ENCODE measurements at regions not wholly inside any gene's neighbourhood (a gene's known extent, or its start where the extent isn't known, plus 50 kb on each side); places are given as distances from the start of the nearest gene placed in this dataset.
A peak's percentile ranks its signal among the peaks of the same experiment; 100 is the strongest.

DNA sequence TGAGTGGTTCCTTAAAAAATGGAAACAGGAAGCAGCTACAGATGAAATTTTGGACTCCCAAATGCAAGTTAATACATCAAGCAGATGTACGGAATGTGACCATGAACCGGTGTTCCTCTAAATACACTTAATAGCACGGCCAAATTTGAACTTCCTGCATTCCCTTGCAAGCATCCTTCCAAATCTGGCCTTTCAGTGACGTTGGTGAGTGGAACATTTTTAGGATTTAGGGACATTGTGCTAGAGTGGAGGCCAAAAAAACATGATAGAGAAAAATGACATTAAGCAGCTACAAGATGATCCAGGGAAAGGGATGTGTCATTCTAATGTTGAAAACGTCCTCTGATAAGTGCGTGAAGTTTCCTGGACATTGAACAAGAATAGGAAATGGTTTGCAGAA, 62.1 kb downstream of the CTAGE1 start:
- Histone ChIP-seq H3K4me3 (ENCODE audit: low read length) (no peak overlapping the region), H3K4me1 (ENCODE audit: control insufficient read depth, insufficient read depth, low read length) (no peaks in the 10 kb centered on the region), H3K9me3 (ENCODE audit: control insufficient read depth, insufficient read depth, low read length) (no peaks in the 10 kb centered on the region), H3K36me3 (ENCODE audit: control insufficient read depth, insufficient read depth, low read length) (no peaks in the 10 kb centered on the region), H3K27me3 (ENCODE audit: control insufficient read depth, insufficient read depth, low read length) (peaks cover 6% of the 10 kb centered on the region), H3K27ac (ENCODE audit: low read length) (no peak overlapping the region)
- WGBS (ENCODE audit: insufficient coverage, insufficient read length), result no CpG with 5 or more reads among the region's 6 CpGs
- no peak for DNase-seq (ENCODE audit: low read depth, low spot score)

GRCh38 chr18:22355069-22355468, 62.6 kb downstream of the CTAGE1 start:
- H3K4me3 ChIP-seq (ENCODE audit: low read length), result no peak overlapping the region
- H3K4me1 ChIP-seq (ENCODE audit: control insufficient read depth, insufficient read depth, low read length), result no peaks in the 10 kb centered on the region
- DNase-seq (ENCODE audit: low read depth, low spot score), result no peak
- no CpG with 5 or more reads among the region's 6 CpGs for whole genome bisulfite sequencing (ENCODE audit: insufficient coverage, insufficient read length)
- peaks cover 11% of the 10 kb centered on the region for H3K27me3 ChIP-seq (ENCODE audit: control insufficient read depth, insufficient read depth, low read length)
- no peaks in the 10 kb centered on the region for H3K36me3 ChIP-seq (ENCODE audit: control insufficient read depth, insufficient read depth, low read length)
- H3K27ac ChIP-seq (ENCODE audit: low read length), result no peak overlapping the region
- no peaks in the 10 kb centered on the region for H3K9me3 ChIP-seq (ENCODE audit: control insufficient read depth, insufficient read depth, low read length)

DNA sequence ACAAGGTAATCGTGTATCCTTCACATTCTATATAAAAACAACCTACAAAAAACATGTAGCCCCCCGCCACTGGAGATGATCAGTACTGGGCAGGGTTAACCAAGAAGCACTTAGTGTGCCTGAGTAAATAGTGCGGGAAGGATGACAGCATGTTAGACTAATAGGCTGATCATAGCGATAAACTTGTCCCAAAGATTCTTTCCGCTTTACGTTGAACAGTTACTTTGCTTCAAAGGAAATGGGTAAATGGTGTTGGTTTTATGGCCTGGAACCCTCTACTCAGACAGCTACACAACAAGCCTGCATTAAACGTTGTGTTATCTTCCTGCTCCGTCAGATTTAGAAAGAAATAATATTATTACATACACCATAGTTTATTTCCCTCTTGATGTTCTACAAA, 67.7 kb downstream of the CTAGE1 start:
- no peaks in the 10 kb centered on the region; the same call in 1 of the 2 replicates for H3K4me1 ChIP-seq (ENCODE audit: control insufficient read depth, insufficient read depth, low read length)
- DNase-seq (ENCODE audit: low read depth, low spot score), result no peak
- no peak overlapping the region for H3K27ac ChIP-seq (ENCODE audit: low read length)
- H3K27me3 ChIP-seq (ENCODE audit: control insufficient read depth, insufficient read depth, low read length), result peaks cover 36% of the 10 kb centered on the region
- no peaks in the 10 kb centered on the region for H3K9me3 ChIP-seq (ENCODE audit: control insufficient read depth, insufficient read depth, low read length)
- WGBS (ENCODE audit: insufficient coverage, insufficient read length), result no CpG with 5 or more reads among the region's 8 CpGs
- H3K36me3 ChIP-seq (ENCODE audit: control insufficient read depth, insufficient read depth, low read length), result no peaks in the 10 kb centered on the region
- no peak overlapping the region for H3K4me3 ChIP-seq (ENCODE audit: low read length)

DNA sequence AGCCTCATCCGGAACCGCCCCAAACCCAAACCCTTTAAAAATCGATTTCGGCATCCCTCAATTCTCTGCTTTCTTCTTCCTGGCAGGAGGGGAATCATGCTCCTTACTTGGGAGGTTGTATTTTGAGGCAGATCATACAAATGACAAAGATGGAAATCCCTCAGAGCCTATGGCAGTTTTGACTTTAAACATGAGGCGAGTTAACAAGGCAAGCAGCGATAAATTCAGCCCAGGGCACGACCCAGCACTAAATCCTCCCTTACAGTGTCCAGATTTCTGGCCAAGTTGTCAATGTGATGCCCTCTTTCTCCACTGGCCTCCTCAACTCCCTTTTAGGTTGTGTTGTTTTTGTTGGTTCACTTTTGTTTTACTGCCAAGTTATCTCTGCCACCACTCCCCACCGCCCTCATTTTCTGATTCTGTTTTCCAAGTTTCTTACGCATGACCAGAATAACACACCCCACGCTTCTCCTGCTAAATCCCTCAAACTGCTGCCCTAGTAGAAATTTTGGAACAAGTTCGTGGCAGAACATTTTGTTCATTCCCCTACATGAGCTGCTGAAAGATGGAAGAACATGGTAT, 68.3 kb downstream of the CTAGE1 start:
- H3K4me1 ChIP-seq (ENCODE audit: control insufficient read depth, insufficient read depth, low read length), result no peaks in the 10 kb centered on the region; the same call in 1 of the 2 replicates
- peaks cover 36% of the 10 kb centered on the region for H3K27me3 ChIP-seq (ENCODE audit: control insufficient read depth, insufficient read depth, low read length)
- no CpG with 5 or more reads among the region's 11 CpGs for WGBS (ENCODE audit: insufficient coverage, insufficient read length)
- H3K27ac ChIP-seq (ENCODE audit: low read length), result no peak overlapping the region
- H3K36me3 ChIP-seq (ENCODE audit: control insufficient read depth, insufficient read depth, low read length), result no peaks in the 10 kb centered on the region
- H3K9me3 ChIP-seq (ENCODE audit: control insufficient read depth, insufficient read depth, low read length), result no peaks in the 10 kb centered on the region
- no peak overlapping the region; the same call in 1 of the 2 replicates for H3K4me3 ChIP-seq (ENCODE audit: low read length)
- no peak for DNase-seq (ENCODE audit: low read depth, low spot score)

GRCh38 chr18:22348521-22349316, 69.0 kb downstream of the CTAGE1 start:
- H3K27me3 ChIP-seq (ENCODE audit: control insufficient read depth, insufficient read depth, low read length), result peaks cover 36% of the 10 kb centered on the region
- WGBS (ENCODE audit: insufficient coverage, insufficient read length), result no CpG with 5 or more reads among the region's 85 CpGs
- no peak for DNase-seq (ENCODE audit: low read depth, low spot score)

DNA sequence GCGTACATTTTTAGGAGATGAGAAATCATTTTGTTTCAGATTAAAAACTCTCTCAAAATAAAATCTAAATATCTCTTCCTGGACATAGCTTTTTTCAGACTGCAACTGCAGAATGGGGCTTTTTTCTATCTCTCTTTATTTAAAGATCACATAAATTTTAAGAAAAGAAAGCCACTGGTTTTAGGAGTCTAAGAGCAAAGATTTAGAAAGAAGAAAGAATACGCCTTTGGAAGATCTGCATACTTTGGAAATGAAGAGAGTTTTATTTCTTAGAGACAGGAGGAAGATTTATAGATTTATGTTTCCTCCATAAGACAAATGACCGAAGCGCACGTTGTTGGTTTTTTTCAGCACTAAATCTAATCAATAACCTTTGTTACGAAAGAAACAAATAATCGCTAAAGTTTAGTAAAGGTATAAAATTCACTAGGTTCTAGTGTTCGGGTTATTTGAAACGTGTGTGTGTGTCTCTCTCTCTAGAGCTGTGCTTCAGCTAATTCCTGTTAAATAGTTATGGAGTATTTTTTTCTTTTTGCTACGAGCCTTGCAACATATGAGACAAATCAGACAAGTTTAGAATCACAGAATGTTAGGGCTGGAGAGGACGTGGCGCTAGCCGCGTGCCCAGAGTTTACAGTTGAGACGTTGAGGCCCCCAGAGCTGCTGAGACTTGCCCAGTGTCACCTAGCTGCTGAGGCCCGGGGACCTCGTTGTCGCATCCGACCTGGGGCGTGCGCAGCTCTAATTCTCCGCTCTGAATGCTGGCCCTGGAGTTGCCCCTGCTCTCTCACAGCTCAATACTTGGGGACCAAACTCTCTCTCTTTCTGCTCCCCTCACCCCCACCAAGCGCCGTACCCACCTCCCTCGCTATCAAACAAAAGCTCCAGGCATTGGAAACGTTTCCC, 69.9 kb downstream of the CTAGE1 start:
- WGBS (ENCODE audit: insufficient coverage, insufficient read length), result no CpG with 5 or more reads among the region's 26 CpGs
- no peaks in the 10 kb centered on the region for H3K36me3 ChIP-seq (ENCODE audit: control insufficient read depth, insufficient read depth, low read length)
- no peak for DNase-seq (ENCODE audit: low read depth, low spot score)
- no peaks in the 10 kb centered on the region for H3K9me3 ChIP-seq (ENCODE audit: control insufficient read depth, insufficient read depth, low read length)
- peak overlapping the region; percentile 18; the same call in 1 of the 2 replicates for H3K4me3 ChIP-seq (ENCODE audit: low read length)
- H3K27me3 ChIP-seq (ENCODE audit: control insufficient read depth, insufficient read depth, low read length), result peaks cover 36% of the 10 kb centered on the region
- H3K27ac ChIP-seq (ENCODE audit: low read length), result no peak overlapping the region
- H3K4me1 ChIP-seq (ENCODE audit: control insufficient read depth, insufficient read depth, low read length), result no peaks in the 10 kb centered on the region; the same call in 1 of the 2 replicates

More at GRCh38 chr18:22348521-22349316, 69.0 kb downstream of the CTAGE1 start:
- Histone ChIP-seq H3K36me3 (ENCODE audit: control insufficient read depth, insufficient read depth, low read length) (no peaks in the 10 kb centered on the region), H3K4me1 (ENCODE audit: control insufficient read depth, insufficient read depth, low read length) (no peaks in the 10 kb centered on the region; the same call in 1 of the 2 replicates), H3K27ac (ENCODE audit: low read length) (no peak overlapping the region), H3K4me3 (ENCODE audit: low read length) (peak overlapping the region; percentile 18; the same call in 1 of the 2 replicates), H3K9me3 (ENCODE audit: control insufficient read depth, insufficient read depth, low read length) (no peaks in the 10 kb centered on the region)

GRCh38 chr18:22346953-22347605, 70.6 kb downstream of the CTAGE1 start:
- no peak for DNase-seq (ENCODE audit: low read depth, low spot score)
- Histone ChIP-seq H3K27ac (ENCODE audit: low read length) (no peak overlapping the region), H3K36me3 (ENCODE audit: control insufficient read depth, insufficient read depth, low read length) (no peaks in the 10 kb centered on the region), H3K27me3 (ENCODE audit: control insufficient read depth, insufficient read depth, low read length) (peaks cover 36% of the 10 kb centered on the region), H3K9me3 (ENCODE audit: control insufficient read depth, insufficient read depth, low read length) (no peaks in the 10 kb centered on the region), H3K4me1 (ENCODE audit: control insufficient read depth, insufficient read depth, low read length) (no peaks in the 10 kb centered on the region; the same call in 1 of the 2 replicates), H3K4me3 (ENCODE audit: low read length) (no peak overlapping the region)
- no CpG with 5 or more reads among the region's 15 CpGs for WGBS (ENCODE audit: insufficient coverage, insufficient read length)

DNA sequence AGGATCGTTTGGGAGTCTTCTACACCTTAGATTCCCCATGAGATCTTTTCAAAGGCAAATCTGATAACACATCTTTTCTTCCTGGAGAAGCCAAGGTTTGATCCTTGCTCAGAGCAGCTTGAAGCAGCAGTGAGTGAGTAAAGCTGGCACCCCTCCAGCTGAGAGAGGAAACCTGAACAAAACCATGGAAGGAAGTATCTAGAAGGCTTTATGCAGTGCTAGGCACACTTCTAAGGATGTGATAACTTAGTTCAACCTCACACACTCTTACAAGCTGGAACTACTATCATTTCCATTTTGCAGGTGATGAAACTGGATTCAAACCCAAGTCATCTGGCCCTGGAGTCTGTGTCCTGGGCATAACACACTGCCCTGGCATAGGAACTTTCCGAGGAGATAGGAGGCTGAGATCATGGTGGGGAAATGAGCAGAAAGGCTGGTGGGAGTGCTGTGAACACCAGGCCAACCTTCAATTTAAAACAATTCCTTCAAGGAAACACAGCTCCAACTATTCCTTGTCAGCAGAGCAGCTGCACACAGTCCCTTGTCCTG, 71.2 kb downstream of the CTAGE1 start:
- H3K4me1 ChIP-seq (ENCODE audit: control insufficient read depth, insufficient read depth, low read length), result no peaks in the 10 kb centered on the region; the same call in 1 of the 2 replicates
- no peaks in the 10 kb centered on the region for H3K36me3 ChIP-seq (ENCODE audit: control insufficient read depth, insufficient read depth, low read length)
- no peaks in the 10 kb centered on the region for H3K9me3 ChIP-seq (ENCODE audit: control insufficient read depth, insufficient read depth, low read length)
- WGBS (ENCODE audit: insufficient coverage, insufficient read length), result no CpG with 5 or more reads among the region's 2 CpGs
- no peak overlapping the region for H3K4me3 ChIP-seq (ENCODE audit: low read length)
- peaks cover 36% of the 10 kb centered on the region for H3K27me3 ChIP-seq (ENCODE audit: control insufficient read depth, insufficient read depth, low read length)
- DNase-seq (ENCODE audit: low read depth, low spot score), result no peak
- H3K27ac ChIP-seq (ENCODE audit: low read length), result no peak overlapping the region

DNA sequence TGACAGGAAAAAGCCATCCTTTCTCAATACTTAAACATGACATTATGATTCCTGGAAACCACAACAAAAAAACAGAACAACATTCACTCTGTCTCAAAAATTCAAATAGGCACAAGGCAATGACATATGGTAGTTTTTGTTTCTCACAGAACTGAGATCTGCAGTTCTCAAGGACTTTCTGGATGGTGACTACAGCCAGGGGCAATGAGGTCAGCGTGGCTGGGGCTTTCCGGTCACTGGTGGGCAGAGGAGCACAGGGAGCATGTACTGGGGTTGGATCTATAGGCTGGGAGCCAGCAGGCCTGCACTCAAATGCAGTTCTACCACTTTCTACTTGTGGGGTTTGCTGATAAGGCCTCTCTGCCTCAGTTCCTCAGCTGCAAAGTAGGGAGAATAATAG, 72.0 kb downstream of the CTAGE1 start:
- peaks cover 32% of the 10 kb centered on the region for H3K27me3 ChIP-seq (ENCODE audit: control insufficient read depth, insufficient read depth, low read length)
- H3K36me3 ChIP-seq (ENCODE audit: control insufficient read depth, insufficient read depth, low read length), result no peaks in the 10 kb centered on the region
- H3K27ac ChIP-seq (ENCODE audit: low read length), result no peak overlapping the region
- H3K4me3 ChIP-seq (ENCODE audit: low read length), result no peak overlapping the region
- WGBS (ENCODE audit: insufficient coverage, insufficient read length), result no CpG with 5 or more reads among the region's 2 CpGs
- no peak for DNase-seq (ENCODE audit: low read depth, low spot score)
- no peaks in the 10 kb centered on the region; the same call in 1 of the 2 replicates for H3K4me1 ChIP-seq (ENCODE audit: control insufficient read depth, insufficient read depth, low read length)
- H3K9me3 ChIP-seq (ENCODE audit: control insufficient read depth, insufficient read depth, low read length), result no peaks in the 10 kb centered on the region
